Endodermal cell (in vitro differentiated cells): ENCODE measurements at regions not wholly inside any gene's neighbourhood (a gene's known extent, or its start where the extent isn't known, plus 50 kb on each side); places are given as distances from the start of the nearest gene placed in this dataset.

Experiments
- DNase-seq: peaks from one replicate; pipeline ENCODE4 v3.0.0-alpha.2; 2017
- H3K27ac ChIP-seq: 2 replicates; pipeline ENCODE4 v1.5.1; 2013; ENCODE audit warnings: mild to moderate bottlenecking, low read depth, low read length, moderate library complexity
- H3K27me3 ChIP-seq: 2 replicates; pipeline ENCODE4 v1.6.1; 2013; ENCODE audit warnings: mild to moderate bottlenecking, low read length, moderate library complexity; ENCODE audit not compliant: insufficient read depth, control insufficient read depth, poor library complexity, severe bottlenecking
- H3K36me3 ChIP-seq: 2 replicates; pipeline ENCODE4 v1.7.0; 2013; ENCODE audit warnings: mild to moderate bottlenecking, low read length, moderate library complexity; ENCODE audit not compliant: control insufficient read depth, insufficient read depth
- H3K4me1 ChIP-seq: one replicate; pipeline ENCODE4 v1.7.0; 2013; ENCODE audit warnings: low read length; ENCODE audit not compliant: control insufficient read depth, insufficient read depth
- H3K4me3 ChIP-seq: 2 replicates; pipeline ENCODE4 v1.5.1; 2013; ENCODE audit warnings: mild to moderate bottlenecking, low read length, moderate library complexity
- H3K9ac ChIP-seq: 2 replicates; pipeline ENCODE4 v1.6.1; 2013; ENCODE audit warnings: mild to moderate bottlenecking, low read length, moderate library complexity; ENCODE audit not compliant: poor library complexity, severe bottlenecking; ENCODE audit errors: extremely low read depth
- H3K9me3 ChIP-seq: 2 replicates; pipeline ENCODE4 v1.6.1; 2013; ENCODE audit warnings: mild to moderate bottlenecking, low read length, moderate library complexity; ENCODE audit not compliant: control insufficient read depth
- H3K27ac Mint-ChIP-seq: 2 replicates; pipeline ENCODE4 v1.8.0; 2020; ENCODE audit warnings: mixed read lengths
- H3K27me3 Mint-ChIP-seq: 2 replicates; pipeline ENCODE4 v1.8.0; 2021; ENCODE audit warnings: mild to moderate bottlenecking, mixed read lengths; ENCODE audit not compliant: insufficient read depth
- H3K36me3 Mint-ChIP-seq: 2 replicates; pipeline ENCODE4 v1.8.0; 2020; ENCODE audit warnings: low read depth, mixed read lengths
- H3K4me1 Mint-ChIP-seq: 2 replicates; pipeline ENCODE4 v1.8.0; 2020; ENCODE audit warnings: mixed read lengths
- H3K4me3 Mint-ChIP-seq: 2 replicates; pipeline ENCODE4 v1.8.0; 2020; ENCODE audit warnings: mild to moderate bottlenecking, moderate library complexity, mixed read lengths
- H3K9me3 Mint-ChIP-seq: 2 replicates; pipeline ENCODE4 v1.8.0; 2020; ENCODE audit warnings: mild to moderate bottlenecking, mixed read lengths
- CTCF ChIP-seq: fragments of 200-600 bp; sonication (generic); conservative IDR thresholded peaks from 2 replicates; pipeline ENCODE4 v1.5.0; 2021; ENCODE audit warnings: antibody characterized with exemption, mild to moderate bottlenecking
- WGBS, 2 experiments: methylation state at CpG; one replicate each; pipeline versions ENCODE4 v1.1.5 to v1.1.7; 2013; ENCODE audit warnings: missing lambda C conversion rate in 2 of 2, mixed read lengths in 1 of 2; ENCODE audit not compliant: insufficient coverage in 1 of 2, insufficient read length in 1 of 2; 5-methylcytosine and 5-hydroxymethylcytosine counted together

DNA sequence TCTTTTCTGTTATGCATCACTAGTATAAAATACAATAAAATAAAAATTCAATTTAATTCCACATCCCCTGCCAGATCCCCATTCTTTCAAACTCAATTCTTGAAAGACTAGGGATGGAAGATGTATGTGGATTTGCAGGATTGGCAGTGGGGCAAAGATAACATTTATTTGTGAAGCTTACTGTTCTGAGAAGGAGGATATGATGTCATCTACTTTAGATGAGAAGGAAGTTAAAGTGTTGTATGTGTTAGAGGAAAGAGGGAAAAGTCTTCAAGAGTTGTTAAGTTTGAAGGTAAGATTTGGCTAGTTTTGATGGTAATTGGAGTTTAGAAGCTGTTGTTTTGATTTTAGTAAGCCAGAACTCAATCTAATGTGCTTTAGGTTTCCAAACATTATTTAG is 845.1 kb upstream of the NR2F2 start:
- no peak overlapping the region for H3K9ac ChIP-seq
- H3K27me3 ChIP-seq, result no peaks in the 10 kb centered on the region
- H3K27ac Mint-ChIP-seq, result no peak overlapping the region
- peaks cover 4% of the 10 kb centered on the region for H3K9me3 Mint-ChIP-seq
- H3K4me3 ChIP-seq, result no peak overlapping the region
- H3K27ac ChIP-seq, result no peak overlapping the region
- H3K36me3 ChIP-seq, result no peaks in the 10 kb centered on the region
- H3K9me3 ChIP-seq, result no peaks in the 10 kb centered on the region
- H3K4me1 ChIP-seq, result no peaks in the 10 kb centered on the region
- H3K4me1 Mint-ChIP-seq, result no peaks in the 10 kb centered on the region
- TF ChIP-seq CTCF, result no peak
- no peaks in the 10 kb centered on the region for H3K27me3 Mint-ChIP-seq
- no peak overlapping the region for H3K4me3 Mint-ChIP-seq
- DNase-seq, result no peak
- no peaks in the 10 kb centered on the region for H3K36me3 Mint-ChIP-seq

GRCh38 chr15:95486224-95486623 is 844.3 kb upstream of the NR2F2 start:
- H3K9me3 Mint-ChIP-seq, result peaks cover 4% of the 10 kb centered on the region
- no peaks in the 10 kb centered on the region for H3K27me3 Mint-ChIP-seq
- Histone ChIP-seq H3K4me3 (no peak overlapping the region), H3K9me3 (no peaks in the 10 kb centered on the region), H3K4me1 (no peaks in the 10 kb centered on the region), H3K36me3 (no peaks in the 10 kb centered on the region), H3K27ac (no peak overlapping the region), H3K9ac (no peak overlapping the region), H3K27me3 (no peaks in the 10 kb centered on the region)
- H3K4me3 Mint-ChIP-seq, result no peak overlapping the region
- TF ChIP-seq CTCF, result no peak
- no peaks in the 10 kb centered on the region for H3K4me1 Mint-ChIP-seq
- no peaks in the 10 kb centered on the region for H3K36me3 Mint-ChIP-seq
- DNase-seq, result no peak
- H3K27ac Mint-ChIP-seq, result no peak overlapping the region
- WGBS, 2 experiments, result 95% methylated on average over 4 of the region's 5 CpGs; no CpG with 5 or more reads in 1 of the 2 experiments

GRCh38 chr15:95489103-95489502 is 841.4 kb upstream of the NR2F2 start:
- TF ChIP-seq CTCF, result no peak
- Histone ChIP-seq H3K27ac (no peak overlapping the region), H3K4me3 (no peak overlapping the region), H3K4me1 (no peaks in the 10 kb centered on the region), H3K9me3 (no peaks in the 10 kb centered on the region), H3K27me3 (no peaks in the 10 kb centered on the region), H3K9ac (no peak overlapping the region), H3K36me3 (no peaks in the 10 kb centered on the region)
- no peak for DNase-seq
- Mint-ChIP-seq H3K36me3 (no peaks in the 10 kb centered on the region), H3K9me3 (peaks cover 4% of the 10 kb centered on the region), H3K4me3 (no peak overlapping the region), H3K27ac (no peak overlapping the region), H3K4me1 (peaks cover 9% of the 10 kb centered on the region), H3K27me3 (no peaks in the 10 kb centered on the region)
- WGBS, 2 experiments, result 89% methylated on average over 5 of the region's 5 CpGs; no CpG with 5 or more reads in 1 of the 2 experiments
